Neuronal stem cell (in vitro differentiated cells): ENCODE measurements at regions not wholly inside any gene's neighbourhood (a gene's known extent, or its start where the extent isn't known, plus 50 kb on each side); places are given as distances from the start of the nearest gene placed in this dataset.
"Not testable (repeated sequence)": the region's sequence is repeated elsewhere in the genome, so short reads cannot be mapped to it uniquely, and the experiment has no call there.

Source experiments
- DNase-seq: peaks from one replicate; pipeline ENCODE4 v3.0.0-alpha.2; 2013; ENCODE audit warnings: low spot score
- H2AFZ ChIP-seq: one replicate; pipeline ENCODE4 v1.6.1; 2013; ENCODE audit warnings: mild to moderate bottlenecking, low read length, inconsistent platforms
- H2AK5ac ChIP-seq: 2 replicates; pipeline ENCODE4 v1.6.1; 2013; ENCODE audit warnings: low read depth, mild to moderate bottlenecking, inconsistent platforms, low read length, moderate library complexity, mixed read lengths
- H2BK120ac ChIP-seq: 2 replicates; pipeline ENCODE4 v1.6.1; 2013; ENCODE audit warnings: low read depth, mild to moderate bottlenecking, inconsistent platforms, low read length, moderate library complexity, mixed read lengths
- H2BK12ac ChIP-seq: one replicate; pipeline ENCODE4 v1.6.1; 2013; ENCODE audit warnings: low read length, inconsistent platforms
- H2BK15ac ChIP-seq: 2 replicates; pipeline ENCODE4 v1.6.1; 2013; ENCODE audit warnings: mild to moderate bottlenecking, low read length, inconsistent platforms, mixed read lengths
- H2BK5ac ChIP-seq: one replicate; pipeline ENCODE4 v1.6.1; 2013; ENCODE audit warnings: inconsistent platforms, mild to moderate bottlenecking, low read length, moderate library complexity
- H3K14ac ChIP-seq: one replicate; pipeline ENCODE4 v1.6.1; 2013; ENCODE audit warnings: low read length, inconsistent platforms
- H3K18ac ChIP-seq: 2 replicates; pipeline ENCODE4 v1.6.1; 2013; ENCODE audit warnings: low read length, inconsistent platforms
- H3K23ac ChIP-seq: 2 replicates; pipeline ENCODE4 v1.6.1; 2013; ENCODE audit warnings: low read depth, mild to moderate bottlenecking, mixed read lengths, low read length, inconsistent platforms; ENCODE audit not compliant: poor library complexity
- H3K27ac ChIP-seq: replicated peaks from 3 replicates; pipeline ENCODE4 v1.5.1; 2013; ENCODE audit warnings: low read length, inconsistent platforms
- H3K27me3 ChIP-seq, 3 experiments: 2 replicates each; pipeline ENCODE4 v1.6.1; 2013; ENCODE audit warnings: low read length in 3 of 3, mild to moderate bottlenecking in 2 of 3, inconsistent platforms in 1 of 3, low read depth in 1 of 3, mixed read lengths in 1 of 3, moderate library complexity in 1 of 3; ENCODE audit not compliant: control insufficient read depth in 3 of 3, insufficient read depth in 3 of 3
- H3K36me3 ChIP-seq, 2 donors: replicated peaks in 1 of 2; 2 replicates each; pipeline ENCODE4 v1.6.1; 2013; ENCODE audit warnings: low read length in 2 of 2; ENCODE audit not compliant: control insufficient read depth in 2 of 2, insufficient read depth in 2 of 2
- H3K4ac ChIP-seq: 2 replicates; pipeline ENCODE4 v1.6.1; 2013; ENCODE audit warnings: inconsistent platforms, mild to moderate bottlenecking, low read length, moderate library complexity
- H3K4me1 ChIP-seq, 2 donors: 1 replicate in 1 of 2; 2 replicates in 1 of 2; pipeline ENCODE4 v1.6.1; 2013; ENCODE audit warnings: low read length in 2 of 2, low read depth in 1 of 2; ENCODE audit not compliant: control insufficient read depth in 2 of 2, insufficient read depth in 1 of 2
- H3K4me2 ChIP-seq: one replicate; pipeline ENCODE4 v1.6.1; 2013; ENCODE audit warnings: mild to moderate bottlenecking, low read length, inconsistent platforms; ENCODE audit not compliant: insufficient read depth, poor library complexity, severe bottlenecking
- H3K4me3 ChIP-seq, 2 donors: 2 replicates each; pipeline ENCODE4 v1.5.1; 2013; ENCODE audit warnings: low read length in 2 of 2, mild to moderate bottlenecking in 2 of 2, inconsistent platforms in 1 of 2, moderate library complexity in 1 of 2
- H3K79me1 ChIP-seq: one replicate; pipeline ENCODE4 v1.6.1; 2013; ENCODE audit warnings: low read depth, mild to moderate bottlenecking, inconsistent platforms, low read length, moderate library complexity
- H3K9ac ChIP-seq: one replicate; pipeline ENCODE4 v1.6.1; 2013; ENCODE audit warnings: mild to moderate bottlenecking, low read depth, low read length, inconsistent platforms; ENCODE audit not compliant: poor library complexity
- H3K9me3 ChIP-seq, 2 donors: replicated peaks in 1 of 2; 2 replicates each; pipeline versions ENCODE3 to v1.6.1; 2013; ENCODE audit warnings: low read length in 2 of 2, mild to moderate bottlenecking in 2 of 2, inconsistent platforms in 1 of 2, low read depth in 1 of 2, mixed read lengths in 1 of 2, moderate library complexity in 1 of 2; ENCODE audit not compliant: control insufficient read depth in 2 of 2, insufficient read depth in 1 of 2
- H4K8ac ChIP-seq: one replicate; pipeline ENCODE4 v1.6.1; 2013; ENCODE audit warnings: low read depth, mild to moderate bottlenecking, inconsistent platforms, low read length, moderate library complexity
- H4K91ac ChIP-seq: one replicate; pipeline ENCODE4 v1.6.1; 2013; ENCODE audit warnings: low read length, low read depth, mild to moderate bottlenecking, inconsistent platforms; ENCODE audit not compliant: poor library complexity
- WGBS, 2 donors: extraction: QIAGEN DNeasy Blood & Tissue Kit; methylation state at CpG; one replicate each; pipeline ENCODE4 v1.1.7; 2013; ENCODE audit warnings: missing lambda C conversion rate in 2 of 2, mixed read lengths in 1 of 2; ENCODE audit not compliant: insufficient read length in 2 of 2, insufficient replicate concordance in 1 of 2; ENCODE audit errors: extremely low coverage in 2 of 2; 5-methylcytosine and 5-hydroxymethylcytosine counted together

DNA sequence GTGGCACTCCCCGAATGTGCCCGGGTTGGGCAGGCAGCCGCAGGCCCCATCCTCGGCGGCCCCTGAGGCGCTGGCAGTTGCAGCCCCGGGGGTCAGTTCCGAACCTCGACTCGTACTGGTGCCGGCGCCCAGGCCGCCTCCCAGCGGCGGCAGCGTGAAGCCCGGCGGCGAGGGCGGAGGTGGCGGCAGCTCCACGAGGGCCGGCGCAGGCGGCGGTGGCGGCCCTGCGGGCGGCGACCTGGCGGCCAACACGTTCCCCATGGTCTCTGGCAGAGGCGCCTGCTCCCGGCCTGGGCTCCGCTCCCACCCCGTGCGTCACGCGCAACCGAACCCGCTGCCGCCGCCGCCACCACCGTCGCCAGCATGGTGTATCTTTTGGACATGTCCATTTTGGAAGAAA, 196.3 kb downstream of the CCDC74A start:
- Histone ChIP-seq H2BK5ac (no peak overlapping the region), H3K9ac (no peak overlapping the region), H2AK5ac (no peak overlapping the region), H4K91ac (no peak overlapping the region), H4K8ac (no peak overlapping the region), H3K23ac (no peak overlapping the region), H3K36me3 (no peaks in the 10 kb centered on the region), H2BK12ac (no peak overlapping the region), H3K27ac (no peak overlapping the region), H3K18ac (no peak overlapping the region), H3K9me3 (no peaks in the 10 kb centered on the region), H2BK15ac (no peak overlapping the region), H3K14ac (no peak overlapping the region), H3K4me3 (no peak overlapping the region), H3K27me3 (peaks cover 0 to 1% (median 0%) of the 10 kb centered on the region in 3 experiments), H2AFZ (no peak overlapping the region), H3K79me1 (no peaks in the 10 kb centered on the region), H3K4me2 (no peak overlapping the region), H2BK120ac (no peak overlapping the region), H3K4me1 (no peaks in the 10 kb centered on the region), H3K4ac (no peak overlapping the region)
- DNase-seq: no peak
- no CpG with 5 or more reads among the region's 46 CpGs for WGBS, 2 donors

DNA sequence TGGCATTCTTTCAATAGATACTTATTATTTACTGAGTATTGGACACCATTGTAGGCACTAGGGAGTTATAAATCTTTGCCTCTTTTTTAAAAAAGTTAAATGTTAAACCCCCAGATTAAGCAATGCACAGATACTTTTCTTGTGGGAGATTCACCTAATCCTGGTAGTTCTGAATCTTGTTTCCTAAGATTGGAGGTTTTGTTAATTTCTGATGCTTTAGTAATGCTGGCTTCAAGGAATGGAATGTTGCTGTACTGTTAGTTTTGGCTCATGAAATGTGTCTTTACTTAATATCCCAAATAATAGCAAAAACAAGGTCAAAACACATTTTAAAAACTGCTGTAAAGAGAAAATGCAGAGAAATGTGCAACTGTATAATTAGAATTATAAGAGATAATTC, 200.8 kb downstream of the CCDC74A start:
- not testable (repeated sequence) for H4K91ac ChIP-seq, H3K4ac ChIP-seq

DNA sequence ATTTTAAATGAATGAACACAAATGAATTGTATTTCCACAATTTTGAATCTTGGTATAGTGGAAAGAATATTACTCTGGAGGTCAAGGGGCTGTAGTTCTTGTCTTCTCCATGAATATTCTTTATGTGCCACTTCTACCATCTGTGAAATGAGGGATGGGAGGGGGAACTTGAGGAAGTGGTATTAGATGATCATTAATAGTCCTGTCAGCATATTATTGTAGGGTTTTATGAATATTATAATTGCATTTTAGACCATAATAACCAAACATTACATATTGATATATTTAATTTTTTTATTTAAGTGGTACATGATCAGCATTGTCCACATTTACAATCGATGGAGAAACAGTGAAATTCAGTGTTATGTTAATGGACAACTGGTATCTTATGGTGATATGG, 205.8 kb downstream of the CCDC74A start:
- WGBS, 2 donors: no CpG with 5 or more reads among the region's 1 CpG
- not testable (repeated sequence) for DNase-seq, H3K79me1 ChIP-seq, H3K4me2 ChIP-seq, H4K91ac ChIP-seq, H2AFZ ChIP-seq, H3K27me3 ChIP-seq, H3K9ac ChIP-seq, H3K4ac ChIP-seq, H3K23ac ChIP-seq, H2BK12ac ChIP-seq, H4K8ac ChIP-seq, H3K18ac ChIP-seq, H2BK120ac ChIP-seq, H2AK5ac ChIP-seq, H3K9me3 ChIP-seq, H2BK15ac ChIP-seq, H3K4me1 ChIP-seq, H3K14ac ChIP-seq, H2BK5ac ChIP-seq, H3K4me3 ChIP-seq, H3K36me3 ChIP-seq, H3K27ac ChIP-seq

More for the DNA sequence above, 200.8 kb downstream of the CCDC74A start:
- not testable (repeated sequence) for H3K36me3 ChIP-seq, H3K79me1 ChIP-seq, H2BK5ac ChIP-seq, H3K4me2 ChIP-seq, H2BK120ac ChIP-seq, H3K14ac ChIP-seq, H3K18ac ChIP-seq, H3K9me3 ChIP-seq, H4K8ac ChIP-seq, H2AFZ ChIP-seq, H3K4me1 ChIP-seq, H2AK5ac ChIP-seq, H3K23ac ChIP-seq, H2BK15ac ChIP-seq, H3K9ac ChIP-seq, DNase-seq, H3K27ac ChIP-seq, H3K27me3 ChIP-seq, H3K4me3 ChIP-seq, H2BK12ac ChIP-seq

DNA sequence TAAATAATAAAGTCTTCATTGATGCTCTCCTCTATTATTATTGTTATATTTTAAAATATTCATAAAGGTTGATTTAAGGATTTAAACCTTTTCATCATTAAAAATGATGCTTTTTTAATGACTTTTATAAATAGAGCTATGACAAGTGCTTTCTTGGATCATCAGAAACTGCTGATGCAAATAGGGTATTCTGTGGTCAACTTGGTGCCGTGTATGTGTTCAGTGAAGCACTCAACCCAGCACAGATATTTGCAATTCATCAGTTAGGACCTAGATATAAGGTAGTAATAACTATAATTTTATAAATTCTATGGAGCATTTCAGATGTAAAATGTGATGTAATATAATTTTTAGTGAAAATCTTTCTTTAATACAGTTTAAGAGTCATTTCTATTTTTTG, 208.7 kb downstream of the CCDC74A start:
- H2AK5ac ChIP-seq, H2BK120ac ChIP-seq, H3K14ac ChIP-seq, DNase-seq, H3K4me3 ChIP-seq, H2BK12ac ChIP-seq, H3K4ac ChIP-seq, H3K4me1 ChIP-seq, H3K36me3 ChIP-seq, H3K27ac ChIP-seq, H3K18ac ChIP-seq, H2BK15ac ChIP-seq, H2AFZ ChIP-seq, H4K8ac ChIP-seq, H3K9ac ChIP-seq, H3K4me2 ChIP-seq, H4K91ac ChIP-seq, H3K23ac ChIP-seq, H2BK5ac ChIP-seq, H3K79me1 ChIP-seq, H3K27me3 ChIP-seq, H3K9me3 ChIP-seq: not testable (repeated sequence)
- no CpG with 5 or more reads among the region's 1 CpG for WGBS, 2 donors
